Natural killer cell (primary cell): ENCODE measurements at regions not wholly inside any gene's neighbourhood (a gene's known extent, or its start where the extent isn't known, plus 50 kb on each side); places are given as distances from the start of the nearest gene placed in this dataset.

ENCODE experiments used
- ATAC-seq, 3 donors: fragments of 150-1000 bp in 2 of 3; fragments of 200-7000 bp in 1 of 3; cut with Tn5 transposase; 1 replicate in 1 of 3; 2 replicates in 2 of 3; pipeline ENCODE4 v1.10.0; 2021; ENCODE audit warnings: mild to moderate bottlenecking in 2 of 3, moderate library complexity in 2 of 3
- DNase-seq, 2 donors: peaks; one replicate each; pipeline versions ENCODE4 v3.0.0 to v3.0.0-alpha.2; 2013 to 2021; ENCODE audit warnings: mixed read lengths in 1 of 2
- H3K27ac ChIP-seq: one replicate; pipeline ENCODE4 v1.5.1; 2013; ENCODE audit warnings: mild to moderate bottlenecking, low read length
- H3K27me3 ChIP-seq: one replicate; pipeline ENCODE4 v1.6.1; 2013; ENCODE audit warnings: low read length; ENCODE audit not compliant: control insufficient read depth, insufficient read depth
- H3K36me3 ChIP-seq: one replicate; pipeline ENCODE4 v1.6.1; 2013; ENCODE audit warnings: low read length; ENCODE audit not compliant: control insufficient read depth, insufficient read depth
- H3K4me1 ChIP-seq: one replicate; pipeline ENCODE4 v1.6.1; 2013; ENCODE audit warnings: low read length; ENCODE audit not compliant: control insufficient read depth, insufficient read depth
- H3K4me3 ChIP-seq: one replicate; pipeline ENCODE4 v1.5.1; 2013; ENCODE audit warnings: low read length
- H3K9me3 ChIP-seq: one replicate; pipeline ENCODE4 v1.6.1; 2013; ENCODE audit warnings: low read length; ENCODE audit not compliant: control insufficient read depth, insufficient read depth
- H3K27ac Mint-ChIP-seq, 2 donors: one replicate each; pipeline ENCODE4 v1.8.0; 2022; ENCODE audit warnings: mild to moderate bottlenecking in 2 of 2, mixed read lengths in 2 of 2, moderate library complexity in 1 of 2
- H3K27me3 Mint-ChIP-seq, 2 donors: one replicate each; pipeline ENCODE4 v1.8.0; 2022; ENCODE audit warnings: low read depth in 2 of 2, mixed read lengths in 2 of 2
- H3K36me3 Mint-ChIP-seq: one replicate; pipeline ENCODE4 v1.8.0; 2022; ENCODE audit warnings: mixed read lengths
- H3K4me1 Mint-ChIP-seq, 2 donors: one replicate each; pipeline ENCODE4 v1.8.0; 2022; ENCODE audit warnings: mixed read lengths in 2 of 2
- H3K4me3 Mint-ChIP-seq: one replicate; pipeline ENCODE4 v1.8.0; 2022; ENCODE audit warnings: mild to moderate bottlenecking, moderate library complexity, mixed read lengths
- H3K9me3 Mint-ChIP-seq, 2 donors: one replicate each; pipeline ENCODE4 v1.8.0; 2022; ENCODE audit warnings: mixed read lengths in 2 of 2
- WGBS: methylation state at CpG from one replicate; pipeline ENCODE4 v1.1.7; 2013; ENCODE audit warnings: missing lambda C conversion rate; ENCODE audit not compliant: insufficient coverage; 5-methylcytosine and 5-hydroxymethylcytosine counted together
- intact Hi-C: fragments of 100-400 bp; cut with micrococcal nuclease; formaldehyde crosslinking; loops from one replicate; pipeline ENCODE4 v1.14.2; 2022
- TF ChIP-seq, protein P1 (sequence below): fragments of 200-600 bp; IDR thresholded peaks from one replicate; pipeline ENCODE4 v1.8.0; 2022; ENCODE audit warnings: antibody characterized with exemption

DNA sequence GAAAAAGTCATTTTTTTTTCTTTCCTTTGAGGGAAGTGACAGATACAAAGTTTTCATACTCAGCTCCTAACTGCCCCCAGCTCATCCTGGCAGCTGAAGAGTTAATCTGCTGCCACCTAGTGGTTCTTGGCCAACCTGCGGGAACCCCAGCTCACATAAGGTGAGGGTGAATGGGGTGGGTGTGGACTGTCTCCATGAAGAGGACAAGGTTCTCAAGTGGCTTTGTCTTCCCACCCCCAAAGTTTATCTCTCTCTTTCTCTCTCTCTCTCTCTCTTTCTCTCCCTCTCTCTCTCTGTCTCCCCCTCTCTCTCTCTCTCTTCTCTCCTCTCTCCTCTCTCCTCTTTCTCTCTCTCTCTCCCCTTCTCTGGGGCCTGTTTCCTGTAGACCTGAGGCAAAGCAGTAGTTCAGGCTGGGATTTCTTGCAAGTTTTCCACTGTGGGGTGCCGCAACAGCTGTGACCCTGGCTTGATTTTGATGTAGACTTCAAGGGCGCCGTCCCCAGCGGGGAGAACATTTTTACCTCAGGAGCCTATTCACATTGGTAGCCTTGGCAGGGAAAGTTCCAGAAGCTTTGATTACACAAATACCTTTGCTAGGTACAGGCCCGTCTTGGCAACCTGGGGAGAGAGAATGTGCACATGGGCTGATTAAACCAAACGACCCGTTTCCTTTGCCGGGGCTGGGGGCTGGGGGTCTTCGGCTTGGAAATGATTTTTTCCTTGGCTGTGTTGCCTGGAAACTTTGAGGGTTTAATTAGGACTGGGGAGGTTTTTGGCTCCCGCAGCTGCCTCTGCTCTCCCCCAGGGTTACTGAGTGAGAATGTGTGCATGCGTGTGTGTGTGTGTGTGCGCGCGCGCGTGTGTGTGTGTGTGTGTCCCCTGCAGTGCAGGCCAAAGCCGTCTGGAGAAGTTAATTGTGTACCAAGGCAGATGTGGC lies 135.9 kb downstream of the TM2D1 start:
- no peaks in the 10 kb centered on the region for H3K27me3 ChIP-seq
- peaks cover 7 to 8% of the 10 kb centered on the region in 2 donors for H3K27me3 Mint-ChIP-seq
- H3K4me3 ChIP-seq: no peak overlapping the region
- H3K36me3 ChIP-seq: no peaks in the 10 kb centered on the region
- no peaks in the 10 kb centered on the region for H3K9me3 Mint-ChIP-seq
- DNase-seq (peak in 1 of 2 donors; percentile 68), ATAC-seq (peak in 2 of 3 donors; percentile 36 to 61)
- no peaks in the 10 kb centered on the region for H3K4me1 Mint-ChIP-seq
- H3K4me1 ChIP-seq: no peaks in the 10 kb centered on the region
- no peak overlapping the region for H3K4me3 Mint-ChIP-seq
- 85% methylated on average over 17 of the region's 18 CpGs for WGBS
- intact Hi-C loops: no loop called here
- TF ChIP-seq, protein P1, sequence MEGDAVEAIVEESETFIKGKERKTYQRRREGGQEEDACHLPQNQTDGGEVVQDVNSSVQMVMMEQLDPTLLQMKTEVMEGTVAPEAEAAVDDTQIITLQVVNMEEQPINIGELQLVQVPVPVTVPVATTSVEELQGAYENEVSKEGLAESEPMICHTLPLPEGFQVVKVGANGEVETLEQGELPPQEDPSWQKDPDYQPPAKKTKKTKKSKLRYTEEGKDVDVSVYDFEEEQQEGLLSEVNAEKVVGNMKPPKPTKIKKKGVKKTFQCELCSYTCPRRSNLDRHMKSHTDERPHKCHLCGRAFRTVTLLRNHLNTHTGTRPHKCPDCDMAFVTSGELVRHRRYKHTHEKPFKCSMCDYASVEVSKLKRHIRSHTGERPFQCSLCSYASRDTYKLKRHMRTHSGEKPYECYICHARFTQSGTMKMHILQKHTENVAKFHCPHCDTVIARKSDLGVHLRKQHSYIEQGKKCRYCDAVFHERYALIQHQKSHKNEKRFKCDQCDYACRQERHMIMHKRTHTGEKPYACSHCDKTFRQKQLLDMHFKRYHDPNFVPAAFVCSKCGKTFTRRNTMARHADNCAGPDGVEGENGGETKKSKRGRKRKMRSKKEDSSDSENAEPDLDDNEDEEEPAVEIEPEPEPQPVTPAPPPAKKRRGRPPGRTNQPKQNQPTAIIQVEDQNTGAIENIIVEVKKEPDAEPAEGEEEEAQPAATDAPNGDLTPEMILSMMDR: peak; percentile 38
- no peak overlapping the region for H3K27ac ChIP-seq
- no peak overlapping the region for H3K27ac Mint-ChIP-seq
- no peaks in the 10 kb centered on the region for H3K9me3 ChIP-seq
- H3K36me3 Mint-ChIP-seq: no peaks in the 10 kb centered on the region

DNA sequence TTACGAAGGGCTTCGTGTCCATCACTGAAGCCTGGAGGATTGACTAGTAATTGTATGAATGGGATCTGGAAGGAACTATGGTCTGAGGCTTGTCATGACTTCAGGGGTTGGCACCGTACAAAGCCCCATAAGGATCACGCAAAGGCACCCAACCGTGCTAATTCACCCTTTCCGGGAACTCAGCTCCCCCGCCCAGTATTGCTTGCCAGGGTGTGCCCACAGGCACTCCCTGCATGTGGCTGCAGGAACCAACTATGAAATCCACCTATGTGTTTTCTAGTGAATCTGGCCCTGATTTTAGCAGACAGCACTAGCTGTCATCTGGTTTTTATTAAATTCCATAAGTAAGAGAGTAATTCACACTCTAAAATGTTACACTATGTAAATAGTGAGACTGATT lies 139.2 kb downstream of the TM2D1 start:
- WGBS: 91% methylated on average over 7 of the region's 7 CpGs
- Mint-ChIP-seq H3K4me1 (no peaks in the 10 kb centered on the region), H3K27me3 (no peaks in the 10 kb centered on the region), H3K4me3 (no peak overlapping the region), H3K36me3 (no peaks in the 10 kb centered on the region), H3K9me3 (no peaks in the 10 kb centered on the region), H3K27ac (no peak overlapping the region)
- ATAC-seq: no peak
- intact Hi-C loops: no loop called here
- no peak for DNase-seq
- no peak overlapping the region for H3K4me3 ChIP-seq
- no peak overlapping the region for H3K27ac ChIP-seq
- H3K27me3 ChIP-seq: no peaks in the 10 kb centered on the region
- TF ChIP-seq, protein P1: no peak
- H3K36me3 ChIP-seq: no peaks in the 10 kb centered on the region
- no peaks in the 10 kb centered on the region for H3K4me1 ChIP-seq
- no peaks in the 10 kb centered on the region for H3K9me3 ChIP-seq

GRCh38 chr1:61583703-61584102 lies 141.2 kb downstream of the TM2D1 start:
- no peaks in the 10 kb centered on the region for H3K9me3 ChIP-seq
- no peak overlapping the region for H3K27ac ChIP-seq
- no peaks in the 10 kb centered on the region for H3K9me3 Mint-ChIP-seq
- H3K36me3 Mint-ChIP-seq: no peaks in the 10 kb centered on the region
- intact Hi-C loops: no loop called here
- no peak for ATAC-seq
- H3K4me1 Mint-ChIP-seq: no peaks in the 10 kb centered on the region
- no peaks in the 10 kb centered on the region for H3K4me1 ChIP-seq
- no peaks in the 10 kb centered on the region for H3K27me3 Mint-ChIP-seq
- H3K4me3 Mint-ChIP-seq: no peak overlapping the region
- 79% methylated on average over 2 of the region's 2 CpGs for WGBS
- no peak for DNase-seq
- no peaks in the 10 kb centered on the region for H3K27me3 ChIP-seq
- TF ChIP-seq, protein P1: no peak
- H3K27ac Mint-ChIP-seq: no peak overlapping the region
- H3K36me3 ChIP-seq: no peaks in the 10 kb centered on the region
- no peak overlapping the region for H3K4me3 ChIP-seq
